ENCODE measurements at regions not wholly inside any gene's neighbourhood (a gene's known extent, or its start where the extent isn't known, plus 50 kb on each side); places are given as distances from the start of the nearest gene placed in this dataset.

- no peak for TF ChIP-seq GATA3 (IDR thresholded peaks at IDR 0.05; ENCODE audit: low read depth, low read length)
- no peak for TF ChIP-seq GATA2 (IDR thresholded peaks at IDR 0.05; ENCODE audit: low read depth, low read length)
These were observed 1138.8 kb downstream of the ARAP2 start for GRCh38 chr4:35105486-35105885.

Measured in SH-SY5Y (cell line).